Uterus (tissue), 2 donors: ENCODE measurements at regions not wholly inside any gene's neighbourhood (a gene's known extent, or its start where the extent isn't known, plus 50 kb on each side); places are given as distances from the start of the nearest gene placed in this dataset.

ENCODE experiments used
- CTCF ChIP-seq, 4 experiments: fragments of 200-600 bp in 2 of 4; fragments of 450-650 bp in 2 of 4; sonication (generic) in 2 of 4; IDR thresholded peaks; one replicate each; pipeline ENCODE4 v1.5.1; 2016 to 2019; ENCODE audit warnings: antibody characterized with exemption in 4 of 4, mild to moderate bottlenecking in 2 of 4, moderate library complexity in 1 of 4
- POLR2A ChIP-seq, 2 donors: fragments of 450-650 bp; IDR thresholded peaks; one replicate each; pipeline ENCODE4 v1.6.1; 2016; ENCODE audit warnings: antibody characterized with exemption in 2 of 2, mild to moderate bottlenecking in 1 of 2, moderate library complexity in 1 of 2

GRCh38 chr14:89493877-89494634, 77.0 kb upstream of the FOXN3 start:
- TF ChIP-seq CTCF (IDR thresholded peaks at IDR 0.05) (no peak), POLR2A (IDR thresholded peaks at IDR 0.05) (no peak)
